Activated B cell treated with CpG ODN at 0.5 μM for 24 hours (primary cell): ENCODE measurements at regions not wholly inside any gene's neighbourhood (a gene's known extent, or its start where the extent isn't known, plus 50 kb on each side); places are given as distances from the start of the nearest gene placed in this dataset.
"Not testable (repeated sequence)": the region's sequence is repeated elsewhere in the genome, so short reads cannot be mapped to it uniquely, and the experiment has no call there.

Experiments
- ATAC-seq: fragments of 200-7000 bp; cut with Tn5 transposase; one replicate; pipeline ENCODE4 v1.10.0; 2021; ENCODE audit warnings: low read depth, mild to moderate bottlenecking, moderate library complexity
- CTCF ChIA-PET: fragments of 350-600 bp; sonication (Branson Sonifier 250); formaldehyde crosslinking; loops from one replicate; lab custom pipeline; 2021; ENCODE audit warnings: antibody characterized with exemption; lab: Charles Lee
- POLR2A ChIA-PET: fragments of 350-600 bp; sonication (Branson Sonifier 250); formaldehyde crosslinking; loops from one replicate; lab custom pipeline; 2021; ENCODE audit warnings: antibody characterized with exemption; lab: Charles Lee
- DNase-seq: peaks from one replicate; pipeline ENCODE4 v3.0.0; 2022
- H3K27ac Mint-ChIP-seq: one replicate; pipeline ENCODE4 v1.8.0; 2020; ENCODE audit warnings: mixed read lengths
- H3K27me3 Mint-ChIP-seq: one replicate; pipeline ENCODE4 v1.8.0; 2021; ENCODE audit warnings: mixed read lengths
- H3K36me3 Mint-ChIP-seq: one replicate; pipeline ENCODE4 v1.8.0; 2021; ENCODE audit warnings: low read depth, mixed read lengths
- H3K4me1 Mint-ChIP-seq: one replicate; pipeline ENCODE4 v1.8.0; 2021; ENCODE audit warnings: mixed read lengths
- H3K4me3 Mint-ChIP-seq: one replicate; pipeline ENCODE4 v1.8.0; 2020; ENCODE audit warnings: mild to moderate bottlenecking, mixed read lengths
- H3K9me3 Mint-ChIP-seq: one replicate; pipeline ENCODE4 v1.8.0; 2020; ENCODE audit warnings: mixed read lengths
- intact Hi-C: fragments of 100-400 bp; cut with micrococcal nuclease; formaldehyde crosslinking; loops from one replicate; pipeline ENCODE4 v1.15.1; 2024
- TF ChIP-seq, protein P1 (sequence below): fragments of 200-600 bp; IDR thresholded peaks from one replicate; pipeline ENCODE4 v1.8.0; 2022; ENCODE audit warnings: antibody characterized with exemption, mild to moderate bottlenecking

DNA sequence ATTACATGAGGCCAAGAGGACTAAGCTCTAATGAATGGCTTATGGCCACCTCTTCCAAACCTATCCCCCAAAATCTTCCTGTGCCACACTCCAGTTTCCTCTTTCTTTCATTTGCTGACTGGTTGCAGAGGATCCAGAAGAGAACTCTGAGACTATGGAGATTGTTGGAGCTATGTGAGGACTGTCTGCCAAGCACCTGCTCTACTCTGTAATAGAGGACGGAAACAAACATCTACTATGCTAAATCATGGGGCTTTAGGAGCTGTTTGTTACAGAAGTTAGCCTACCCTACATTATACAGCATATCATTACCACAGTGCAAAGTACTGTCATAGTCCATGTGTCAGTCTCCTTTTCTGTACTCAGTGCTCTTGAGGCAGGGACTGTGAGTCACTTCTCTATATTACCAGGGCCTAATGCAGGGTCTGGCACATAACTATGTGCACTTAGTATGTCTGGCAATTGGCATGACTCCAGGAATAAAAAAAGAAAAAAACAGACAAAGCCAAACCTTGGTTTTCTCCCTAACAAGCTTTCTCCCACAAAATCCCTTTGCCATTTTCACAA is 95.1 kb downstream of the RPAP3 start:
- CTCF ChIA-PET: no interaction called here
- H3K27ac Mint-ChIP-seq: peak overlapping the region; percentile 55
- ATAC-seq: no peak

GRCh38 chr12:47609806-47610205 is 96.0 kb downstream of the RPAP3 start:
- CTCF ChIA-PET: no interaction called here
- intact Hi-C loops: no loop called here
- ATAC-seq (no peak), DNase-seq (no peak)
- Mint-ChIP-seq H3K4me1 (peaks cover 20% of the 10 kb centered on the region), H3K27ac (peak overlapping the region; percentile 42), H3K27me3 (no peaks in the 10 kb centered on the region), H3K4me3 (no peak overlapping the region), H3K36me3 (peaks cover 20% of the 10 kb centered on the region), H3K9me3 (peaks cover 28% of the 10 kb centered on the region)
- TF ChIP-seq, protein P1, sequence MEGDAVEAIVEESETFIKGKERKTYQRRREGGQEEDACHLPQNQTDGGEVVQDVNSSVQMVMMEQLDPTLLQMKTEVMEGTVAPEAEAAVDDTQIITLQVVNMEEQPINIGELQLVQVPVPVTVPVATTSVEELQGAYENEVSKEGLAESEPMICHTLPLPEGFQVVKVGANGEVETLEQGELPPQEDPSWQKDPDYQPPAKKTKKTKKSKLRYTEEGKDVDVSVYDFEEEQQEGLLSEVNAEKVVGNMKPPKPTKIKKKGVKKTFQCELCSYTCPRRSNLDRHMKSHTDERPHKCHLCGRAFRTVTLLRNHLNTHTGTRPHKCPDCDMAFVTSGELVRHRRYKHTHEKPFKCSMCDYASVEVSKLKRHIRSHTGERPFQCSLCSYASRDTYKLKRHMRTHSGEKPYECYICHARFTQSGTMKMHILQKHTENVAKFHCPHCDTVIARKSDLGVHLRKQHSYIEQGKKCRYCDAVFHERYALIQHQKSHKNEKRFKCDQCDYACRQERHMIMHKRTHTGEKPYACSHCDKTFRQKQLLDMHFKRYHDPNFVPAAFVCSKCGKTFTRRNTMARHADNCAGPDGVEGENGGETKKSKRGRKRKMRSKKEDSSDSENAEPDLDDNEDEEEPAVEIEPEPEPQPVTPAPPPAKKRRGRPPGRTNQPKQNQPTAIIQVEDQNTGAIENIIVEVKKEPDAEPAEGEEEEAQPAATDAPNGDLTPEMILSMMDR: no peak
- POLR2A ChIA-PET: no interaction called here

More for the DNA sequence above, 95.1 kb downstream of the RPAP3 start:
- peak overlapping the region; percentile 21 for H3K4me3 Mint-ChIP-seq
- intact Hi-C loops: no loop called here
- H3K36me3 Mint-ChIP-seq: peaks cover 18% of the 10 kb centered on the region
- peaks cover 20% of the 10 kb centered on the region for H3K4me1 Mint-ChIP-seq
- DNase-seq: no peak
- POLR2A ChIA-PET: no interaction called here
- no peaks in the 10 kb centered on the region for H3K27me3 Mint-ChIP-seq
- peaks cover 24% of the 10 kb centered on the region for H3K9me3 Mint-ChIP-seq
- TF ChIP-seq, protein P1: no peak

DNA sequence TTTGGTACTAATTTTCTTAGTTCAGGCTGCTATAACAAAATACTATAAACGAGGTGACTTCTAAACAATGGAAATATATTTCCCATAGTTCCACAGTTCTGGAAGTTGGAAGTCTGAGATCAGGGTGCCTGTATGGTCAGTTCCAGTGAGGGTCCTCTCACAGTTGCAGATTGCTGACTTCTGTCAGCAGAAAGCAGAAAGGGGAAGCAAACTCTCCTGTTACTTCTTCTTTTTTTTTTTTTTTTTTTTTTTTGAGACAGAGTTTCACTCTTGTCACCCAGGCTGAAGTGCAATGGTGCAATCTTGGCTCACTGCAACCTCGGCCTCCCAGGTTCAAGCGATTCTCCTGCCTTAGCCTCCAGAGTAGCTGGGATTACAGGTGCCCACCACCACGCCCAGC is 97.2 kb downstream of the RPAP3 start:
- Mint-ChIP-seq H3K4me1 (peaks cover 20% of the 10 kb centered on the region), H3K36me3 (peaks cover 12% of the 10 kb centered on the region), H3K27ac (peak overlapping the region; percentile 62), H3K9me3 (peaks cover 24% of the 10 kb centered on the region)
- H3K27me3 Mint-ChIP-seq, intact Hi-C loops, POLR2A ChIA-PET, DNase-seq, H3K4me3 Mint-ChIP-seq, CTCF ChIA-PET: not testable (repeated sequence)
- ATAC-seq: peak; percentile 42

DNA sequence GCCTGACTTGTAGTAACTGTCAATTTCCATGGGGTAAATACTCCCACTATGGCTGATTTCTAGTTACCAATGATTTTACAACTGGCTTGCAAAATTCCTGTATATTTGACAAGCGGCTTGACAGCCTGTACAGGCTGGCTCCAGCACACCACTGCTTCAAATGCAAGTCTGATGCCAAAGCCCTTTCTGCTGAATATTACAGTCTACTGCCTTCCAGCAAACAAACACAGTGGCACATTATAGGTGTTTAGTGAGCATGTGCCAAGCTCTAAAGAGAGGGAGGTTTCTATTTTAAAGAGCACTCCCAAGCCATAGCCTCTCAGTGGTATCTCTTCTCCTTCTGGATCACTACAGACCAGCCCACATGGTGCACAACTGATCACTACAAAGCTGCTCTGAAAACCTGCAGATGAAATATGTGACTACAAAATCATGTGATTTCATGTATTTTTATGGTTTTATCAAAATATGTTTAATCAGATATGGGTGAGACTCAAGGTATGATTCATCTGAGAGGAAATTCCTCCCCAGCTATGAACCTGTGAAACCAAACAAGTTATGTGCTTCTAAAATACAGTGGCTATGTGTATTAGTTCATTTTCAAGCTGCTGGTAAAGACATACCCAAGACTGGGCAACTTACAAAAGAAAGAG is 101.5 kb downstream of the RPAP3 start:
- TF ChIP-seq, protein P1: no peak
- H3K9me3 Mint-ChIP-seq: peaks cover 22% of the 10 kb centered on the region
- no peaks in the 10 kb centered on the region for H3K27me3 Mint-ChIP-seq
- intact Hi-C loops: no loop called here
- DNase-seq (no peak), ATAC-seq (no peak)
- ChIA-PET CTCF (interaction anchor here (1.1 kb wide), 1 partner anchor 47 kb away, joined by 3 read pairs; no protein-coding TSS in a partner anchor), POLR2A (no interaction called here)
- H3K4me3 Mint-ChIP-seq: no peak overlapping the region
- H3K27ac Mint-ChIP-seq: no peak overlapping the region
- peaks cover 3% of the 10 kb centered on the region for H3K36me3 Mint-ChIP-seq
- peaks cover 12% of the 10 kb centered on the region for H3K4me1 Mint-ChIP-seq

DNA sequence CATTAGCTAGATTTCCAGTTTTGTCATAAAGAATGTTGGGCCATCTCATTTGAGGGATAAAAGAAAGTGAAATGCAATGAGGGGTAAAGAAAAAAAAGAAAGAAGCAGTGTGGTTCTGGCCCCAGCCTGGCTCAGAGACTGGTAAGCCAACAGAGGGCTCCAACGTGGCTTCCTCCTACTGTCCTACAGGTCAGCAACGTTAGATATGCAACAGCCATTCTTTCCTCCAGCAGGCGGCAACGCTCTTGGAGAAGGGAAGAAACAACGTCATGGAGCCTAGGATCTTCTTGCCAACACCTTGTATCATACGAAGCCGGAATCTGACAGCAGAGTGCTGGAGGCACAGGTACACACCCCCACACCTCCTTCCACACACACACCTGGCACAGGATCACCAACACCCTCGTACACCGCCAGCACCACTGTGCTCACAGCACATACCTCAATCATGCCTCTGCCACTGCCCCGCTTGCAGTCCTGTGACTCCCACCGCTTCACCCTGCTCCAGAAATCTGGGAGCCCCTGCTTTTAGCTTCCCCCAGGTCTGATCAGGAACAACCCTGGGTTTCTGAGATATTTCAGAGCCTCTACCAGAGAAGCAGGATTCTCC is 102.8 kb downstream of the RPAP3 start:
- ATAC-seq: no peak
- no peak for DNase-seq
- Mint-ChIP-seq H3K36me3 (peaks cover 3% of the 10 kb centered on the region), H3K9me3 (peaks cover 26% of the 10 kb centered on the region), H3K27me3 (no peaks in the 10 kb centered on the region), H3K4me1 (peaks cover 3% of the 10 kb centered on the region), H3K4me3 (no peak overlapping the region), H3K27ac (no peak overlapping the region)
- ChIA-PET POLR2A (no interaction called here), CTCF (no interaction called here)
- TF ChIP-seq, protein P1: no peak
- intact Hi-C loops: no loop called here
